ENCODE measurements at regions not wholly inside any gene's neighbourhood (a gene's known extent, or its start where the extent isn't known, plus 50 kb on each side); places are given as distances from the start of the nearest gene placed in this dataset.

GRCh38 chr4:182143086-182143821, 99.9 kb upstream of the TENM3 start:
- H3K4me3 ChIP-seq (ENCODE audit: low read depth in 1 of 2, low read length in 2 of 2), result no peak overlapping the region
- H3K9ac ChIP-seq (ENCODE audit: low read depth, low read length), result no peak overlapping the region

GRCh38 chr4:182143822-182144625, 99.2 kb upstream of the TENM3 start:
- Histone ChIP-seq H2AFZ (ENCODE audit: low read depth, low read length) (no peak overlapping the region), H4K20me1 (ENCODE audit: insufficient read depth, low read length) (no peaks in the 10 kb centered on the region), H3K9me3 (ENCODE audit: insufficient read depth, low read length, severe bottlenecking) (peaks cover 10% of the 10 kb centered on the region), H3K4me1 (ENCODE audit: insufficient read depth, low read length) (no peaks in the 10 kb centered on the region), H3K4me3 (ENCODE audit: low read depth in 1 of 2, low read length in 2 of 2) (no peak overlapping the region), H3K9ac (ENCODE audit: low read depth, low read length) (no peak overlapping the region), H3K27me3 (ENCODE audit: insufficient read depth, low read length, poor library complexity) (no peaks in the 10 kb centered on the region), H3K36me3 (ENCODE audit: insufficient read depth, low read length) (no peaks in the 10 kb centered on the region), H3K79me2 (ENCODE audit: insufficient read depth, low read length) (no peaks in the 10 kb centered on the region), H3K4me2 (ENCODE audit: insufficient read depth, low read length) (no peak overlapping the region), H3K27ac (ENCODE audit: low read length) (no peak overlapping the region)
- ATAC-seq (ENCODE audit: insufficient read depth, low read depth) (no peak), DNase-seq (no peak)
- TF ChIP-seq CTCF (IDR thresholded peaks at IDR 0.05; ENCODE audit: borderline replicate concordance, extremely low read depth, low read length, poor library complexity, severe bottlenecking) (no peak), EZH2 (IDR thresholded peaks at IDR 0.05; ENCODE audit: borderline replicate concordance, low read depth, low read length, severe bottlenecking) (no peak)

More at GRCh38 chr4:182143086-182143821, 99.9 kb upstream of the TENM3 start:
- no peak overlapping the region for H3K4me2 ChIP-seq (ENCODE audit: insufficient read depth, low read length)
- DNase-seq, result no peak
- ATAC-seq (ENCODE audit: insufficient read depth, low read depth), result no peak
- H3K4me1 ChIP-seq (ENCODE audit: insufficient read depth, low read length), result no peaks in the 10 kb centered on the region
- no peaks in the 10 kb centered on the region for H3K27me3 ChIP-seq (ENCODE audit: insufficient read depth, low read length, poor library complexity)
- no peaks in the 10 kb centered on the region for H4K20me1 ChIP-seq (ENCODE audit: insufficient read depth, low read length)
- peaks cover 10% of the 10 kb centered on the region for H3K9me3 ChIP-seq (ENCODE audit: insufficient read depth, low read length, severe bottlenecking)
- no peaks in the 10 kb centered on the region for H3K79me2 ChIP-seq (ENCODE audit: insufficient read depth, low read length)
- H2AFZ ChIP-seq (ENCODE audit: low read depth, low read length), result no peak overlapping the region
- H3K36me3 ChIP-seq (ENCODE audit: insufficient read depth, low read length), result no peaks in the 10 kb centered on the region
- H3K27ac ChIP-seq (ENCODE audit: low read length), result no peak overlapping the region
- TF ChIP-seq CTCF (IDR thresholded peaks at IDR 0.05; ENCODE audit: borderline replicate concordance, extremely low read depth, low read length, poor library complexity, severe bottlenecking) (no peak), EZH2 (IDR thresholded peaks at IDR 0.05; ENCODE audit: borderline replicate concordance, low read depth, low read length, severe bottlenecking) (no peak)

GRCh38 chr4:182144626-182145333, 98.4 kb upstream of the TENM3 start:
- Histone ChIP-seq H3K36me3 (ENCODE audit: insufficient read depth, low read length) (no peaks in the 10 kb centered on the region), H2AFZ (ENCODE audit: low read depth, low read length) (no peak overlapping the region), H3K4me2 (ENCODE audit: insufficient read depth, low read length) (no peak overlapping the region), H4K20me1 (ENCODE audit: insufficient read depth, low read length) (no peaks in the 10 kb centered on the region), H3K27me3 (ENCODE audit: insufficient read depth, low read length, poor library complexity) (no peaks in the 10 kb centered on the region), H3K9ac (ENCODE audit: low read depth, low read length) (no peak overlapping the region), H3K4me1 (ENCODE audit: insufficient read depth, low read length) (no peaks in the 10 kb centered on the region), H3K9me3 (ENCODE audit: insufficient read depth, low read length, severe bottlenecking) (peaks cover 10% of the 10 kb centered on the region), H3K79me2 (ENCODE audit: insufficient read depth, low read length) (no peaks in the 10 kb centered on the region), H3K27ac (ENCODE audit: low read length) (no peak overlapping the region), H3K4me3 (ENCODE audit: low read depth in 1 of 2, low read length in 2 of 2) (no peak overlapping the region)
- ATAC-seq (ENCODE audit: insufficient read depth, low read depth) (no peak), DNase-seq (no peak)
- TF ChIP-seq CTCF (IDR thresholded peaks at IDR 0.05; ENCODE audit: borderline replicate concordance, extremely low read depth, low read length, poor library complexity, severe bottlenecking), result no peak
- no peak for TF ChIP-seq EZH2 (IDR thresholded peaks at IDR 0.05; ENCODE audit: borderline replicate concordance, low read depth, low read length, severe bottlenecking)
